Panc1 (cell line): ENCODE measurements at regions not wholly inside any gene's neighbourhood (a gene's known extent, or its start where the extent isn't known, plus 50 kb on each side); places are given as distances from the start of the nearest gene placed in this dataset.

ENCODE experiments used
- ATAC-seq: fragments of 200-7000 bp; cut with Tn5 transposase; 2 replicates; pipeline ENCODE4 v1.9.1; 2020; ENCODE audit warnings: mild to moderate bottlenecking, moderate library complexity
- BruUV-seq: library from RNA; stranded (reverse); fragments of 400-500 nt; replicated peaks from 2 replicates; lab custom pipeline; 2021; lab: Mats Ljungman, UMichigan
- CTCF ChIA-PET: fragments of 300-600 bp; sonication (Branson Sonifier 250); formaldehyde crosslinking; loops from one replicate; lab custom pipeline; 2022; ENCODE audit warnings: antibody characterized with exemption; lab: Charles Lee
- POLR2A ChIA-PET: fragments of 300-600 bp; sonication (Branson Sonifier 250); formaldehyde crosslinking; loops from one replicate; lab custom pipeline; 2022; ENCODE audit warnings: antibody characterized with exemption; lab: Charles Lee
- DNase-seq: peaks from one replicate; pipeline ENCODE4 v3.0.0-alpha.2; 2010; ENCODE audit warnings: low read depth, low spot score
- H3K27ac ChIP-seq: 2 replicates; pipeline ENCODE4 v1.5.1; 2011; ENCODE audit warnings: mild to moderate bottlenecking, low read length, inconsistent platforms
- H3K27me3 ChIP-seq: fragments of 200-500 bp; sonication (Bioruptor generic); 2 replicates; pipeline ENCODE4 v1.6.0; 2014; ENCODE audit warnings: low read length, inconsistent platforms; ENCODE audit not compliant: control insufficient read depth, insufficient read depth
- H3K36me3 ChIP-seq: fragments of 200-500 bp; sonication (Bioruptor generic); 2 replicates; pipeline ENCODE4 v1.5.1; 2014; ENCODE audit warnings: inconsistent platforms, mild to moderate bottlenecking, low read length, moderate library complexity; ENCODE audit not compliant: control insufficient read depth, insufficient read depth
- H3K4me1 ChIP-seq: 2 replicates; pipeline ENCODE4 v1.5.1; 2011; ENCODE audit warnings: inconsistent platforms, mild to moderate bottlenecking, low read length, moderate library complexity; ENCODE audit not compliant: control insufficient read depth, insufficient read depth
- H3K4me3 ChIP-seq, 2 experiments: 2 replicates each; pipeline ENCODE4 v1.5.1; 2011 to 2012; ENCODE audit warnings: low read depth in 2 of 2, low read length in 2 of 2, mild to moderate bottlenecking in 2 of 2, inconsistent platforms in 1 of 2, moderate library complexity in 1 of 2
- H3K9me3 ChIP-seq: fragments of 200-500 bp; sonication (Bioruptor generic); 2 replicates; pipeline ENCODE4 v1.5.1; 2014; ENCODE audit warnings: low read depth, mild to moderate bottlenecking, inconsistent platforms, low read length, moderate library complexity; ENCODE audit not compliant: control insufficient read depth, insufficient read depth
- CTCF ChIP-seq: fragments of 450-650 bp; IDR thresholded peaks from 2 replicates; pipeline ENCODE4 v1.5.1; 2017; ENCODE audit warnings: mild to moderate bottlenecking
- POLR2AphosphoS5 ChIP-seq: IDR thresholded peaks from 2 replicates; pipeline ENCODE4 v1.6.1; 2012; ENCODE audit warnings: mild to moderate bottlenecking, low read depth, low read length, moderate library complexity
- SIN3A ChIP-seq: IDR thresholded peaks from 2 replicates; pipeline ENCODE4 v1.6.1; 2012; ENCODE audit warnings: low read depth, mild to moderate bottlenecking, low read length, moderate library complexity, borderline replicate concordance; ENCODE audit not compliant: insufficient read depth
- TCF7L2 ChIP-seq: IDR thresholded peaks from 2 replicates; pipeline ENCODE4 v1.6.1; 2011; ENCODE audit warnings: mild to moderate bottlenecking, low read depth, low read length, inconsistent platforms
- in situ Hi-C: cut with HindIII; loops from 2 replicates; pipeline ENCODE4 v1.10.0; 2016; ENCODE audit warnings: low sequenced_read_pairs, low pct_unique_long_range_greater_than_20kb
- intact Hi-C: fragments of 100-400 bp; cut with micrococcal nuclease; formaldehyde crosslinking; loops from one replicate; pipeline ENCODE4 v1.10.0; 2022; ENCODE audit not compliant: unreplicated experiment
- TF ChIP-seq, protein P1 (sequence below), 2 experiments: IDR thresholded peaks; 2 replicates each; pipeline ENCODE4 v1.6.1; 2011 to 2012; ENCODE audit warnings: low read depth in 2 of 2, control low read depth in 1 of 2, low read length in 1 of 2, mild to moderate bottlenecking in 1 of 2, moderate library complexity in 1 of 2; ENCODE audit not compliant: insufficient read depth in 1 of 2

DNA sequence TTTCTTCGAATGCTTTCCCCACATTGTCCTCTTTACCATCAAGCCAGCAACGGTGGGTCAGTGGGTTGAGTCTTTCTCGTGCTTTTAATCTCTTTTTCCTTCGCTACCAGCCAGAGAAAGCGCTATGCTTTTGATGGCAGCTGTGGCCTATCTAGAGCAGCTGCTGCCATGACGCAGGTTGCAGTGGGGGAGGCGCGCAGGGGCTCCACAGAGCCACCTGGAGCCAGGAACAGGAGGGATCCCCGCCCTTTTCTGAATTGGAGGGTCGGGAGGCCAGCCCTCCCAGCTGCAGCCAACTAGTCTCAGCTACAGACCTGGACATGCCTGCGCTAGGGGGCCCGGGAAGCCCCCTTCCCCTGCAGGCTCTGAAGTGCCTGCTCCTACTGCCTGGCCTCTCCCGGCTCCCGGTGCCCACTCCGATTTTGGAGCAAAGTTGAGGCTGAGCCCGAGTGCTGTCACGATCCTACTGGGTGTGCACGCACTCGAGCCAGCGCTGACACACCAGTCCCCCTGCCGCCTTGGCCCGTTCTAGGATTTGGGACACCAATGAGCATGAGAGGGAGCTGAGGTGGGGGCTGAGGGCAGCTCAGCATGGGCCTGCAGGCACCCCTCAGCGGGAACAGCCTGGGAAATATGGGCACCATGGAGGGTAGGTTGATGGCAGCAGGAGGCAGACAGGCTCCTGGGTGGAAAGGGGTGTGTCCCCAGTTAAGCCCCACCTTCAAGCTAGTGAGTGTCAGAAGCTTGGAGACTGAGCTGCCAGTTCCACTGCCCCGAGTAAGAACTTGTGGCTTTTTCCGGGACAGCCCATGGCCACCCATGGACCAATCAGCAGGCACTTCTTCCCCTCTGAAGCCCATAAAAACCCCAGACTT is 784.2 kb downstream of the SLC6A15 start:
- ATAC-seq (no peak), DNase-seq (no peak)
- no peaks in the 10 kb centered on the region for H3K4me1 ChIP-seq
- H3K27ac ChIP-seq = no peak overlapping the region
- no TSS peak for BruUV-seq
- ChIA-PET CTCF (no interaction called here), POLR2A (no interaction called here)
- H3K27me3 ChIP-seq = no peaks in the 10 kb centered on the region
- H3K36me3 ChIP-seq = no peaks in the 10 kb centered on the region
- H3K9me3 ChIP-seq = peaks cover 3% of the 10 kb centered on the region; the same call in 1 of the 2 replicates
- H3K4me3 ChIP-seq = no peak overlapping the region
- intact Hi-C loops (no loop called here), in situ Hi-C loops (no loop called here)
- TF ChIP-seq POLR2AphosphoS5 (no peak), SIN3A (no peak), TCF7L2 (no peak), CTCF (no peak)
- TF ChIP-seq, protein P1, sequence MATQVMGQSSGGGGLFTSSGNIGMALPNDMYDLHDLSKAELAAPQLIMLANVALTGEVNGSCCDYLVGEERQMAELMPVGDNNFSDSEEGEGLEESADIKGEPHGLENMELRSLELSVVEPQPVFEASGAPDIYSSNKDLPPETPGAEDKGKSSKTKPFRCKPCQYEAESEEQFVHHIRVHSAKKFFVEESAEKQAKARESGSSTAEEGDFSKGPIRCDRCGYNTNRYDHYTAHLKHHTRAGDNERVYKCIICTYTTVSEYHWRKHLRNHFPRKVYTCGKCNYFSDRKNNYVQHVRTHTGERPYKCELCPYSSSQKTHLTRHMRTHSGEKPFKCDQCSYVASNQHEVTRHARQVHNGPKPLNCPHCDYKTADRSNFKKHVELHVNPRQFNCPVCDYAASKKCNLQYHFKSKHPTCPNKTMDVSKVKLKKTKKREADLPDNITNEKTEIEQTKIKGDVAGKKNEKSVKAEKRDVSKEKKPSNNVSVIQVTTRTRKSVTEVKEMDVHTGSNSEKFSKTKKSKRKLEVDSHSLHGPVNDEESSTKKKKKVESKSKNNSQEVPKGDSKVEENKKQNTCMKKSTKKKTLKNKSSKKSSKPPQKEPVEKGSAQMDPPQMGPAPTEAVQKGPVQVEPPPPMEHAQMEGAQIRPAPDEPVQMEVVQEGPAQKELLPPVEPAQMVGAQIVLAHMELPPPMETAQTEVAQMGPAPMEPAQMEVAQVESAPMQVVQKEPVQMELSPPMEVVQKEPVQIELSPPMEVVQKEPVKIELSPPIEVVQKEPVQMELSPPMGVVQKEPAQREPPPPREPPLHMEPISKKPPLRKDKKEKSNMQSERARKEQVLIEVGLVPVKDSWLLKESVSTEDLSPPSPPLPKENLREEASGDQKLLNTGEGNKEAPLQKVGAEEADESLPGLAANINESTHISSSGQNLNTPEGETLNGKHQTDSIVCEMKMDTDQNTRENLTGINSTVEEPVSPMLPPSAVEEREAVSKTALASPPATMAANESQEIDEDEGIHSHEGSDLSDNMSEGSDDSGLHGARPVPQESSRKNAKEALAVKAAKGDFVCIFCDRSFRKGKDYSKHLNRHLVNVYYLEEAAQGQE (IDR thresholded peaks at IDR 0.05; ENCODE audit: insufficient read depth in 1 of 2, low read depth in 2 of 2, low read length in 1 of 2) = no peak

DNA sequence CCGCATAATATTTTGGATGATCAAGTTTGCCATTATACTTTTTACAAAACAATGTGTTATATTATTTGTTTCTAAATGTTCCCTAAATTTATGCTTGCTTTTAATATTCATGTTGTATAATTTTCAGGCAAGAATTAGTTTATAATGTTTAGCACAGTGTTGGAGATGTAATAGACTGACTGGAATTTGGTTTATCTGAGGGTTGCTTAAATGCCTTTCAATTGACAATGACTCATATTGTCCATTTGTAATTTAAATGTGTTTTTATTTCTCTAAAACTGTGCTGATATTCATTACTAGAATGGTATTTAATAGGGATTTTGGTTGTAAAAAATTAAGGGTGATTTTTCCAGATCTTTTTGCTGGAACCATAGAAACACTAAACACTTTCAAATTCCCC is 788.4 kb downstream of the SLC6A15 start:
- DNase-seq = no peak
- CTCF ChIA-PET = no interaction called here

More for the DNA sequence above, 788.4 kb downstream of the SLC6A15 start:
- no peak overlapping the region for H3K27ac ChIP-seq
- no peak overlapping the region for H3K4me3 ChIP-seq
- H3K36me3 ChIP-seq = no peaks in the 10 kb centered on the region
- H3K4me1 ChIP-seq = no peaks in the 10 kb centered on the region
- H3K9me3 ChIP-seq = no peaks in the 10 kb centered on the region
- in situ Hi-C loops (no loop called here), intact Hi-C loops (no loop called here)
- POLR2A ChIA-PET = no interaction called here
- ATAC-seq = no peak
- TF ChIP-seq TCF7L2 = no peak
- no peak for TF ChIP-seq POLR2AphosphoS5
- TF ChIP-seq, protein P1 (IDR thresholded peaks at IDR 0.05; ENCODE audit: insufficient read depth in 1 of 2, low read depth in 2 of 2, low read length in 1 of 2) = no peak
- no peak for TF ChIP-seq CTCF
- no peak for TF ChIP-seq SIN3A
- no TSS peak for BruUV-seq
- no peaks in the 10 kb centered on the region for H3K27me3 ChIP-seq
